ENCODE measurements at regions not wholly inside any gene's neighbourhood (a gene's known extent, or its start where the extent isn't known, plus 50 kb on each side); places are given as distances from the start of the nearest gene placed in this dataset.
"Not testable (repeated sequence)": the region's sequence is repeated elsewhere in the genome, so short reads cannot be mapped to it uniquely, and the experiment has no call there.

- Histone ChIP-seq H3K9me3 (ENCODE audit: control extremely low read depth in 1 of 5, control insufficient read depth in 4 of 5, insufficient read depth in 2 of 5, low read depth in 1 of 5, low read length in 4 of 5) (peaks cover 0 to 10% (median 4%) of the 10 kb centered on the region in 5 experiments), H3K36me3 (ENCODE audit: control insufficient read depth in 4 of 4, insufficient read depth in 4 of 4, low read length in 3 of 4) (no peaks in the 10 kb centered on the region), H3K27ac (ENCODE audit: insufficient read depth in 1 of 2, low read depth in 1 of 2, low read length in 2 of 2, poor library complexity in 1 of 2, severe bottlenecking in 2 of 2) (no peak overlapping the region), H3K27me3 (replicated peaks in 2 of 5; ENCODE audit: control insufficient read depth in 4 of 5, insufficient read depth in 5 of 5, low read length in 4 of 5) (peaks cover 0 to 5% (median 0%) of the 10 kb centered on the region in 5 experiments), H3K4me3 (ENCODE audit: control insufficient read depth in 1 of 7, extremely low read depth in 1 of 7, insufficient read depth in 4 of 7, low read depth in 2 of 7, low read length in 6 of 7) (no peak overlapping the region), H3K4me1 (ENCODE audit: control extremely low read depth in 1 of 4, control insufficient read depth in 4 of 4, insufficient read depth in 4 of 4, low read length in 3 of 4) (no peaks in the 10 kb centered on the region)
- 96% methylated on average over 4 of the region's 5 CpGs for WGBS (ENCODE audit: insufficient coverage)
- POLR2A ChIA-PET: no interaction called here
- CTCF ChIA-PET: no interaction called here
- no peak for DNase-seq
These were observed 80.2 kb upstream of the GJB6 start for GRCh38 chr13:20312292-20312691.

- Histone ChIP-seq H3K27ac (ENCODE audit: insufficient read depth in 1 of 2, low read depth in 1 of 2, low read length in 2 of 2, poor library complexity in 1 of 2, severe bottlenecking in 2 of 2) (no peak overlapping the region), H3K4me3 (ENCODE audit: control insufficient read depth in 1 of 7, extremely low read depth in 1 of 7, insufficient read depth in 4 of 7, low read depth in 2 of 7, low read length in 6 of 7) (no peak overlapping the region), H3K36me3 (ENCODE audit: control insufficient read depth in 4 of 4, insufficient read depth in 4 of 4, low read length in 3 of 4) (no peaks in the 10 kb centered on the region), H3K4me1 (ENCODE audit: control extremely low read depth in 1 of 4, control insufficient read depth in 4 of 4, insufficient read depth in 4 of 4, low read length in 3 of 4) (no peaks in the 10 kb centered on the region), H3K9me3 (ENCODE audit: control extremely low read depth in 1 of 5, control insufficient read depth in 4 of 5, insufficient read depth in 2 of 5, low read depth in 1 of 5, low read length in 4 of 5) (peaks cover 0 to 11% (median 6%) of the 10 kb centered on the region in 5 experiments), H3K27me3 (replicated peaks in 2 of 5; ENCODE audit: control insufficient read depth in 4 of 5, insufficient read depth in 5 of 5, low read length in 4 of 5) (peaks cover 0 to 5% (median 0%) of the 10 kb centered on the region in 5 experiments)
- 92% methylated on average over 2 of the region's 2 CpGs for WGBS (ENCODE audit: insufficient coverage)
- CTCF ChIA-PET: no interaction called here
- DNase-seq: no peak
- POLR2A ChIA-PET: no interaction called here
These were observed 79.5 kb upstream of the GJB6 start for GRCh38 chr13:20311596-20311995.

GRCh38 chr13:20311022-20311421 lies 78.9 kb upstream of the GJB6 start:
- H3K27ac ChIP-seq (ENCODE audit: insufficient read depth in 1 of 2, low read depth in 1 of 2, low read length in 2 of 2, poor library complexity in 1 of 2, severe bottlenecking in 2 of 2): no peak overlapping the region
- no peak for DNase-seq
- POLR2A ChIA-PET: no interaction called here
- WGBS (ENCODE audit: insufficient coverage): no CpG with 5 or more reads among the region's 2 CpGs
- no peaks in the 10 kb centered on the region for H3K36me3 ChIP-seq (ENCODE audit: control insufficient read depth in 4 of 4, insufficient read depth in 4 of 4, low read length in 3 of 4)
- peaks cover 0 to 11% (median 6%) of the 10 kb centered on the region in 5 experiments for H3K9me3 ChIP-seq (ENCODE audit: control extremely low read depth in 1 of 5, control insufficient read depth in 4 of 5, insufficient read depth in 2 of 5, low read depth in 1 of 5, low read length in 4 of 5)
- no peaks in the 10 kb centered on the region for H3K4me1 ChIP-seq (ENCODE audit: control extremely low read depth in 1 of 4, control insufficient read depth in 4 of 4, insufficient read depth in 4 of 4, low read length in 3 of 4)
- H3K27me3 ChIP-seq (replicated peaks in 2 of 5; ENCODE audit: control insufficient read depth in 4 of 5, insufficient read depth in 5 of 5, low read length in 4 of 5): peaks cover 0 to 5% (median 0%) of the 10 kb centered on the region in 5 experiments
- no peak overlapping the region for H3K4me3 ChIP-seq (ENCODE audit: control insufficient read depth in 1 of 7, extremely low read depth in 1 of 7, insufficient read depth in 4 of 7, low read depth in 2 of 7, low read length in 6 of 7)
- CTCF ChIA-PET: no interaction called here

DNA sequence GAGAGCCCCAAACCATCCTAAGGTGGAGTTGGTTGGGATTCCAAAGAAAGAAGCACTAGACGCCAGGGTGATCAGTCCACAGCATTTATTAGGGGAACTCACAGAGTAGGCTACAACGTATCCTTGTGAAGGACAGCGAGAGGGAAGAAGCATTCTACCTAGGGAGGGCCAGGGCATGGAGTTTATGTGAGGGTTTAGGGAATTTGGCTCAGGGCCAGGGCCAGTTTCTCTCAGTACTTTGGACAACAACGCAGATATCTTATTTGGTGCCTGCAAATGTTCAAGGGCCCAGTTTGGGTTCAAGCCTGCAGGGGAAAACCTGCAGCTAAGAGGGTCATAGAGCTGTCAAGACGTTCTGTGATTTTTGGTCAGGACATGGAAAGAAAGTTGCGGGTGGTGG lies 73.9 kb upstream of the GJB6 start:
- CTCF ChIA-PET: no interaction called here
- no peak for DNase-seq
- Histone ChIP-seq H3K4me1 (ENCODE audit: control extremely low read depth in 1 of 4, control insufficient read depth in 4 of 4, insufficient read depth in 4 of 4, low read length in 3 of 4) (peaks cover 0 to 11% (median 5%) of the 10 kb centered on the region in 4 experiments), H3K4me3 (ENCODE audit: control insufficient read depth in 1 of 7, extremely low read depth in 1 of 7, insufficient read depth in 4 of 7, low read depth in 2 of 7, low read length in 6 of 7) (no peak overlapping the region), H3K27me3 (replicated peaks in 2 of 5; ENCODE audit: control insufficient read depth in 4 of 5, insufficient read depth in 5 of 5, low read length in 4 of 5) (peaks cover under 1 to 27% (median 13%) of the 10 kb centered on the region in 5 experiments), H3K9me3 (ENCODE audit: control extremely low read depth in 1 of 5, control insufficient read depth in 4 of 5, insufficient read depth in 2 of 5, low read depth in 1 of 5, low read length in 4 of 5) (peaks cover 0 to 11% (median 6%) of the 10 kb centered on the region in 5 experiments), H3K36me3 (ENCODE audit: control insufficient read depth in 4 of 4, insufficient read depth in 4 of 4, low read length in 3 of 4) (no peaks in the 10 kb centered on the region), H3K27ac (ENCODE audit: insufficient read depth in 1 of 2, low read depth in 1 of 2, low read length in 2 of 2, poor library complexity in 1 of 2, severe bottlenecking in 2 of 2) (no peak overlapping the region)
- POLR2A ChIA-PET: no interaction called here
- 100% methylated on average over 4 of the region's 6 CpGs for WGBS (ENCODE audit: insufficient coverage)

GRCh38 chr13:20305587-20305986 lies 73.5 kb upstream of the GJB6 start:
- peaks cover 3 to 31% (median 13%) of the 10 kb centered on the region in 5 experiments for H3K27me3 ChIP-seq (replicated peaks in 2 of 5; ENCODE audit: control insufficient read depth in 4 of 5, insufficient read depth in 5 of 5, low read length in 4 of 5)
- DNase-seq: no peak
- ChIA-PET CTCF (no interaction called here), POLR2A (no interaction called here)
- 63% methylated on average over 1 of the region's 2 CpGs for WGBS (ENCODE audit: insufficient coverage)
- no peak overlapping the region for H3K4me3 ChIP-seq (ENCODE audit: control insufficient read depth in 1 of 7, extremely low read depth in 1 of 7, insufficient read depth in 4 of 7, low read depth in 2 of 7, low read length in 6 of 7)
- no peak overlapping the region for H3K27ac ChIP-seq (ENCODE audit: insufficient read depth in 1 of 2, low read depth in 1 of 2, low read length in 2 of 2, poor library complexity in 1 of 2, severe bottlenecking in 2 of 2)
- H3K9me3 ChIP-seq (ENCODE audit: control extremely low read depth in 1 of 5, control insufficient read depth in 4 of 5, insufficient read depth in 2 of 5, low read depth in 1 of 5, low read length in 4 of 5): peaks cover 0 to 11% (median 6%) of the 10 kb centered on the region in 5 experiments
- H3K4me1 ChIP-seq (ENCODE audit: control extremely low read depth in 1 of 4, control insufficient read depth in 4 of 4, insufficient read depth in 4 of 4, low read length in 3 of 4): peaks cover 0 to 11% (median 5%) of the 10 kb centered on the region in 4 experiments
- no peaks in the 10 kb centered on the region for H3K36me3 ChIP-seq (ENCODE audit: control insufficient read depth in 4 of 4, insufficient read depth in 4 of 4, low read length in 3 of 4)

- DNase-seq; POLR2A ChIA-PET; H3K36me3 ChIP-seq (ENCODE audit: control insufficient read depth in 4 of 4, insufficient read depth in 4 of 4, low read length in 3 of 4); CTCF ChIA-PET; H3K4me3 ChIP-seq (ENCODE audit: control insufficient read depth in 1 of 7, extremely low read depth in 1 of 7, insufficient read depth in 4 of 7, low read depth in 2 of 7, low read length in 6 of 7); H3K27ac ChIP-seq (ENCODE audit: insufficient read depth in 1 of 2, low read depth in 1 of 2, low read length in 2 of 2, poor library complexity in 1 of 2, severe bottlenecking in 2 of 2): not testable (repeated sequence)
- H3K4me1 ChIP-seq (ENCODE audit: control extremely low read depth in 1 of 4, control insufficient read depth in 4 of 4, insufficient read depth in 4 of 4, low read length in 3 of 4): peaks cover 0 to 11% (median 5%) of the 10 kb centered on the region in 4 experiments
- H3K27me3 ChIP-seq (replicated peaks in 2 of 5; ENCODE audit: control insufficient read depth in 4 of 5, insufficient read depth in 5 of 5, low read length in 4 of 5): peaks cover 3 to 44% (median 23%) of the 10 kb centered on the region in 5 experiments
- peaks cover 0 to 11% (median 6%) of the 10 kb centered on the region in 5 experiments for H3K9me3 ChIP-seq (ENCODE audit: control extremely low read depth in 1 of 5, control insufficient read depth in 4 of 5, insufficient read depth in 2 of 5, low read depth in 1 of 5, low read length in 4 of 5)
- WGBS (ENCODE audit: insufficient coverage): 100% methylated on average over 2 of the region's 4 CpGs
These were observed 71.9 kb upstream of the GJB6 start for GRCh38 chr13:20304061-20304460.

GRCh38 chr13:20303636-20304035 lies 71.5 kb upstream of the GJB6 start:
- Histone ChIP-seq H3K27ac (ENCODE audit: insufficient read depth in 1 of 2, low read depth in 1 of 2, low read length in 2 of 2, poor library complexity in 1 of 2, severe bottlenecking in 2 of 2) (no peak overlapping the region), H3K36me3 (ENCODE audit: control insufficient read depth in 4 of 4, insufficient read depth in 4 of 4, low read length in 3 of 4) (no peaks in the 10 kb centered on the region), H3K4me3 (ENCODE audit: control insufficient read depth in 1 of 7, extremely low read depth in 1 of 7, insufficient read depth in 4 of 7, low read depth in 2 of 7, low read length in 6 of 7) (no peak overlapping the region), H3K4me1 (ENCODE audit: control extremely low read depth in 1 of 4, control insufficient read depth in 4 of 4, insufficient read depth in 4 of 4, low read length in 3 of 4) (peaks cover 0 to 11% (median 5%) of the 10 kb centered on the region in 4 experiments), H3K27me3 (replicated peaks in 2 of 5; ENCODE audit: control insufficient read depth in 4 of 5, insufficient read depth in 5 of 5, low read length in 4 of 5) (peaks cover 3 to 47% (median 23%) of the 10 kb centered on the region in 5 experiments), H3K9me3 (ENCODE audit: control extremely low read depth in 1 of 5, control insufficient read depth in 4 of 5, insufficient read depth in 2 of 5, low read depth in 1 of 5, low read length in 4 of 5) (peaks cover 0 to 11% (median 6%) of the 10 kb centered on the region in 5 experiments)
- no peak for DNase-seq
- WGBS (ENCODE audit: insufficient coverage): 96% methylated on average over 5 of the region's 6 CpGs
- POLR2A ChIA-PET: no interaction called here
- CTCF ChIA-PET: no interaction called here
